ENCODE measurements at regions not wholly inside any gene's neighbourhood (a gene's known extent, or its start where the extent isn't known, plus 50 kb on each side); places are given as distances from the start of the nearest gene placed in this dataset.

GRCh38 chr2:64203858-64204632 lies 59.8 kb upstream of the PELI1 start:
- TF ChIP-seq CTCF (IDR thresholded peaks at IDR 0.05) (no peak), ZFX (IDR thresholded peaks at IDR 0.05; ENCODE audit: borderline replicate concordance) (no peak)

Data from 22Rv1 (cell line).